K562 (cell line): ENCODE measurements at regions not wholly inside any gene's neighbourhood (a gene's known extent, or its start where the extent isn't known, plus 50 kb on each side); places are given as distances from the start of the nearest gene placed in this dataset.

ENCODE experiments used
- ATAC-seq: fragments of 200-7000 bp; cut with Tn5 transposase; 3 replicates; pipeline ENCODE4 v1.9.1; 2020; ENCODE audit warnings: moderate library complexity
- BruUV-seq: library from RNA; stranded (reverse); fragments of 400-500 nt; replicated peaks from 2 replicates; lab custom pipeline; 2021; lab: Mats Ljungman, UMichigan
- CTCF ChIA-PET: fragments of 300-600 bp; formaldehyde crosslinking; extraction: SDS; loops from one replicate; lab custom pipeline; 2021; ENCODE audit warnings: low intra/inter-chr PET ratio; lab: Yijun Ruan, JAX
- POLR2A ChIA-PET: fragments of 300-600, 350-650 bp; sonication (Branson Sonifier 250); formaldehyde crosslinking; extraction: SDS; loops from one replicate; lab custom pipeline; 2021; ENCODE audit warnings: antibody characterized with exemption, inconsistent platforms; lab: Yijun Ruan, JAX
- DNase-seq, 4 experiments: peaks; one replicate each; pipeline versions ENCODE4 v3.0.0 to v3.0.0-alpha.2; 2011 to 2018; ENCODE audit warnings: low spot score in 3 of 4, mixed read lengths in 3 of 4; ENCODE audit errors: extremely low read depth in 1 of 4
- FAIRE-seq: peaks from 2 replicates; lab custom pipeline; 2011; peaks lifted over from hg19 to GRCh38; lab: Jason Lieb, UNC
- H2AFZ ChIP-seq: 2 replicates; pipeline ENCODE4 v1.6.0; 2011; ENCODE audit warnings: low read depth, low read length, control low read depth, inconsistent platforms
- H3K27ac ChIP-seq: fragments of 200-600 bp; 3 replicates; pipeline ENCODE4 v1.8.0; 2011; ENCODE audit warnings: low read depth, mild to moderate bottlenecking, control low read depth, inconsistent platforms, low read length, moderate library complexity, mixed read lengths; ENCODE audit errors: extremely low read depth
- H3K27me3 ChIP-seq, 2 experiments: fragments of 300-600 bp in 1 of 2; 2 replicates in 1 of 2; 3 replicates in 1 of 2; pipeline versions ENCODE4 v1.6.0 to v1.8.0; 2011; ENCODE audit warnings: inconsistent platforms in 2 of 2, low read length in 2 of 2, mild to moderate bottlenecking in 1 of 2, mixed read lengths in 1 of 2, moderate library complexity in 1 of 2; ENCODE audit not compliant: control insufficient read depth in 2 of 2, insufficient read depth in 2 of 2
- H3K36me3 ChIP-seq: fragments of 300-600 bp; 3 replicates; pipeline ENCODE4 v1.8.0; 2011; ENCODE audit warnings: mild to moderate bottlenecking, low read length, inconsistent platforms; ENCODE audit not compliant: control insufficient read depth, insufficient read depth
- H3K4me1 ChIP-seq, 2 experiments: fragments of 200-600 bp in 1 of 2; replicated peaks in 1 of 2; 2 replicates in 1 of 2; 3 replicates in 1 of 2; pipeline versions ENCODE4 v1.5.1 to v1.8.0; 2011; ENCODE audit warnings: inconsistent platforms in 2 of 2, low read length in 2 of 2, mild to moderate bottlenecking in 1 of 2, mixed read lengths in 1 of 2, moderate library complexity in 1 of 2; ENCODE audit not compliant: control insufficient read depth in 2 of 2, insufficient read depth in 2 of 2
- H3K4me2 ChIP-seq: 2 replicates; pipeline ENCODE4 v1.6.1; 2011; ENCODE audit warnings: low read length, control low read depth, inconsistent platforms, mixed read lengths; ENCODE audit not compliant: insufficient read depth
- H3K4me3 ChIP-seq: fragments of 200-600 bp; sonication (generic), shearing (Covaris generic); 2 replicates; pipeline ENCODE4 v1.5.1; 2016; ENCODE audit warnings: control low read depth, inconsistent platforms
- H3K79me2 ChIP-seq: fragments of 200-600 bp; 3 replicates; pipeline ENCODE4 v1.8.0; 2011; ENCODE audit warnings: low read length, inconsistent platforms; ENCODE audit not compliant: control insufficient read depth, insufficient read depth
- H3K9ac ChIP-seq, 2 experiments: 2 replicates each; pipeline versions ENCODE4 v1.6.0 to v1.6.1; 2011; ENCODE audit warnings: low read depth in 2 of 2, low read length in 2 of 2, control low read depth in 1 of 2, inconsistent platforms in 1 of 2, mild to moderate bottlenecking in 1 of 2, mixed read lengths in 1 of 2; ENCODE audit not compliant: insufficient read depth in 1 of 2
- H3K9me1 ChIP-seq: one replicate; pipeline ENCODE4 v1.6.0; 2011; ENCODE audit warnings: inconsistent platforms, mild to moderate bottlenecking, low read length, moderate library complexity; ENCODE audit not compliant: control insufficient read depth, insufficient read depth
- H3K9me3 ChIP-seq: replicated peaks from 2 replicates; pipeline ENCODE4 v1.5.1; 2011; ENCODE audit warnings: low read depth, low read length, inconsistent platforms; ENCODE audit not compliant: control insufficient read depth, insufficient read depth
- H4K20me1 ChIP-seq: replicated peaks from 2 replicates; pipeline ENCODE4 v1.6.1; 2011; ENCODE audit warnings: low read length, inconsistent platforms, mixed read lengths; ENCODE audit not compliant: control insufficient read depth, insufficient read depth
- AFF4 ChIP-seq: sonication (generic); formaldehyde crosslinking; IDR thresholded peaks from 2 replicates; pipeline ENCODE4 v1.8.0; 2023; ENCODE audit warnings: mild to moderate bottlenecking, missing genetic modification reagents
- GABPB2 ChIP-seq: fragments of 250-450 bp; sonication (Bioruptor Pico); conservative IDR thresholded peaks from 2 replicates; pipeline ENCODE4 v1.5.1; 2021; ENCODE audit warnings: mild to moderate bottlenecking
- GMEB1 ChIP-seq: fragments of 250-450 bp; sonication (Bioruptor Pico); IDR thresholded peaks from 2 replicates; pipeline ENCODE4 v1.4.0; 2020; ENCODE audit warnings: mild to moderate bottlenecking
- KAT7 ChIP-seq: sonication (generic); formaldehyde crosslinking; IDR thresholded peaks from 2 replicates; pipeline ENCODE4 v1.8.0; 2022; ENCODE audit warnings: missing genetic modification reagents, mild to moderate bottlenecking, borderline replicate concordance
- LCOR ChIP-seq: sonication (generic); formaldehyde crosslinking; IDR thresholded peaks from 2 replicates; pipeline ENCODE4 v1.8.0; 2022; ENCODE audit warnings: mild to moderate bottlenecking, missing genetic modification reagents
- MAFF ChIP-seq: IDR thresholded peaks from 2 replicates; pipeline ENCODE4 v1.6.1; 2012; ENCODE audit warnings: low read length, improper control_type of control experiment
- PBX2 ChIP-seq, 2 experiments: IDR thresholded peaks in 1 of 2; conservative IDR thresholded peaks in 1 of 2; 2 replicates each; pipeline ENCODE4 v1.6.1; 2016; ENCODE audit warnings: low read depth in 2 of 2, mild to moderate bottlenecking in 1 of 2, missing compliant biosample characterization in 1 of 2, missing genetic modification characterization in 1 of 2, moderate library complexity in 1 of 2
- SIN3A ChIP-seq, 2 experiments: fragments of 150-350 bp in 1 of 2; IDR thresholded peaks; 2 replicates each; pipeline ENCODE4 v1.6.1; 2011 to 2016; ENCODE audit warnings: borderline replicate concordance in 2 of 2, low read depth in 2 of 2, low read length in 2 of 2, mild to moderate bottlenecking in 2 of 2, moderate library complexity in 2 of 2; ENCODE audit not compliant: control insufficient read depth in 1 of 2
- SMARCA5 ChIP-seq: fragments of 450-650 bp; IDR thresholded peaks from 2 replicates; pipeline ENCODE4 v1.6.1; 2016
- U2AF1 ChIP-seq: fragments of 200-400 bp; formaldehyde crosslinking; optimal IDR thresholded peaks from 2 replicates; pipeline ENCODE3; 2017; ENCODE audit warnings: mild to moderate bottlenecking, low read depth, low read length, moderate library complexity
- ZNF280A ChIP-seq: fragments of 450-650 bp; IDR thresholded peaks from 2 replicates; pipeline ENCODE4 v1.6.1; 2018; ENCODE audit warnings: mild to moderate bottlenecking, low read depth; ENCODE audit not compliant: partially characterized antibody
- WGBS: fragments of 100-300 bp; shearing (Covaris generic); methylation state at CpG from one replicate; pipeline ENCODE4 v1.1.6; 2016; ENCODE audit warnings: low coverage, mixed read lengths; ENCODE audit not compliant: insufficient coverage; ENCODE audit errors: missing lambda C conversion rate; 5-methylcytosine and 5-hydroxymethylcytosine counted together
- in situ Hi-C: fragments of 300-500 bp; cut with MboI; formaldehyde crosslinking; loops from 4 replicates; pipeline ENCODE4 v1.15.0; 2018; ENCODE audit warnings: inconsistent platforms, mixed read lengths
- intact Hi-C: fragments of 100-400 bp; cut with micrococcal nuclease; formaldehyde crosslinking; loops from 2 replicates; pipeline ENCODE4 v1.14.2; 2022

DNA sequence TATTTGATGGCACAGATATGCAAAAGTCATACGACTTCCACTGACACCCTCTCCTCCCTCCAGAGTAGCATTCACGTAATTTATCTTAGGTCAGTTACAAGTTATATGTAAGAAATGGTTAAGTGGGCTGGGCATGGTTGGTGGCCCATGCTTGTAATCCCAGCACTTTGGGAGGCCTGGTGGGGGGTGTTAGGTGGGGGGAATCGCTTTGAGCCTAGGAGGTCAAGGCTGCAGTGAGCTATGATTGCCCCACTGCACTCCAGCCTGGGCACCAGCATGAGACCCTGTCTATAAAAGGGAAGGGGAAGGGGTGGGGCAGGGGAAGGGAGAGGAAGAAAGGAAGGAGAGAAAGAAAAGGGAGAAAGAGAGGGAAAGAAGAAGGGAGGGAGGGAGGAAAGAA lies 202.8 kb downstream of the AUH start:
- FAIRE-seq: no peak
- 61% methylated on average over 2 of the region's 3 CpGs for WGBS
- ATAC-seq: no peak
- no peak overlapping the region for H3K4me2 ChIP-seq
- CTCF ChIA-PET: no interaction called here
- TF ChIP-seq AFF4 (CRISPR knock-in tag) (no peak), LCOR (no peak), SMARCA5 (no peak), U2AF1 (no peak), SIN3A (IDR thresholded peaks at IDR 0.05; ENCODE audit: borderline replicate concordance in 2 of 2, control insufficient read depth in 1 of 2, low read depth in 2 of 2, low read length in 2 of 2) (no peak), ZNF280A (no peak), KAT7 (CRISPR knock-in tag) (no peak), GMEB1 (CRISPR knock-in tag) (no peak), GABPB2 (CRISPR knock-in tag) (no peak), PBX2 (CRISPR knock-in tag; IDR thresholded peaks at IDR 0.05; ENCODE audit: low read depth) (no peak), PBX2 (tag; conservative IDR thresholded peaks at IDR 0.05; ENCODE audit: low read depth) (no peak), MAFF (no peak)
- TF ChIP-seq, all 486 proteins: peak for 0
- Histone ChIP-seq H3K27me3 (no peaks in the 10 kb centered on the region), H3K4me1 (peaks cover 23% of the 10 kb centered on the region in 2 experiments), H2AFZ (no peak overlapping the region), H3K27ac (no peak overlapping the region), H3K36me3 (no peaks in the 10 kb centered on the region), H3K4me3 (no peak overlapping the region), H4K20me1 (no peaks in the 10 kb centered on the region), H3K79me2 (no peaks in the 10 kb centered on the region), H3K9me3 (no peaks in the 10 kb centered on the region), H3K9ac (no peak overlapping the region), H3K9me1 (no peaks in the 10 kb centered on the region)
- DNase-seq: no peak
- intact Hi-C loops: no loop called here
- no TSS peak for BruUV-seq
- in situ Hi-C loops: no loop called here
- POLR2A ChIA-PET: no interaction called here
